ENCODE measurements at regions not wholly inside any gene's neighbourhood (a gene's known extent, or its start where the extent isn't known, plus 50 kb on each side); places are given as distances from the start of the nearest gene placed in this dataset.

GRCh38 chr3:127077505-127078064, 94.7 kb downstream of the PLXNA1 start:
- no peak overlapping the region for H3K27ac ChIP-seq
- H3K4me1 ChIP-seq: peaks cover 6% of the 10 kb centered on the region
- H3K9me3 ChIP-seq (ENCODE audit: low read depth): no peaks in the 10 kb centered on the region
- peaks cover 2% of the 10 kb centered on the region for H3K9me3 Mint-ChIP-seq
- no peak overlapping the region for H3K4me2 ChIP-seq
- no peaks in the 10 kb centered on the region for H4K20me1 ChIP-seq (ENCODE audit: low read depth)
- H3K36me3 Mint-ChIP-seq: no peaks in the 10 kb centered on the region
- peaks cover 25% of the 10 kb centered on the region for H3K27me3 Mint-ChIP-seq (ENCODE audit: insufficient read depth, low read depth)
- no peak for TF ChIP-seq EZH2 (IDR thresholded peaks at IDR 0.05)
- no peak for TF ChIP-seq EZH2phosphoT487 (IDR thresholded peaks at IDR 0.05)
- no peak for TF ChIP-seq CTCF (IDR thresholded peaks at IDR 0.05)
- H3F3A ChIP-seq (ENCODE audit: low read depth): no peaks in the 10 kb centered on the region
- no peak overlapping the region for H3K27ac Mint-ChIP-seq
- H3K36me3 ChIP-seq: no peaks in the 10 kb centered on the region
- no peaks in the 10 kb centered on the region for H3K27me3 ChIP-seq
- H3K4me1 Mint-ChIP-seq: peaks cover 16% of the 10 kb centered on the region
- H3K79me2 ChIP-seq (ENCODE audit: low read depth): no peaks in the 10 kb centered on the region
- H2AFZ ChIP-seq (replicated peaks): no peak overlapping the region
- DNase-seq (ENCODE audit: low spot score): peak; percentile 38
- H3K9ac ChIP-seq: no peak overlapping the region
- no peak overlapping the region for H3K4me3 ChIP-seq
- H3K4me3 Mint-ChIP-seq: no peak overlapping the region

- H3K79me2 ChIP-seq (ENCODE audit: low read depth): no peaks in the 10 kb centered on the region
Observed at GRCh38 chr3:127078626-127079025, 95.7 kb downstream of the PLXNA1 start.

GRCh38 chr3:127079211-127079610, 96.3 kb downstream of the PLXNA1 start:
- Mint-ChIP-seq H3K36me3 (no peaks in the 10 kb centered on the region), H3K9me3 (peaks cover 2% of the 10 kb centered on the region), H3K4me3 (no peak overlapping the region), H3K4me1 (peaks cover 25% of the 10 kb centered on the region), H3K27me3 (ENCODE audit: insufficient read depth, low read depth) (peaks cover 26% of the 10 kb centered on the region), H3K27ac (no peak overlapping the region)
- Histone ChIP-seq H3K9ac (no peak overlapping the region), H3K4me3 (no peak overlapping the region), H2AFZ (replicated peaks) (no peak overlapping the region), H3K4me1 (peaks cover 6% of the 10 kb centered on the region), H3K9me3 (ENCODE audit: low read depth) (no peaks in the 10 kb centered on the region), H3K79me2 (ENCODE audit: low read depth) (no peaks in the 10 kb centered on the region), H4K20me1 (ENCODE audit: low read depth) (no peaks in the 10 kb centered on the region), H3K4me2 (no peak overlapping the region), H3K27me3 (no peaks in the 10 kb centered on the region), H3K27ac (no peak overlapping the region), H3F3A (ENCODE audit: low read depth) (no peaks in the 10 kb centered on the region), H3K36me3 (no peaks in the 10 kb centered on the region)
- TF ChIP-seq CTCF (IDR thresholded peaks at IDR 0.05) (no peak), EZH2 (IDR thresholded peaks at IDR 0.05) (no peak), EZH2phosphoT487 (IDR thresholded peaks at IDR 0.05) (no peak)
- DNase-seq (ENCODE audit: low spot score): no peak

More at GRCh38 chr3:127078626-127079025, 95.7 kb downstream of the PLXNA1 start:
- Histone ChIP-seq H3K4me1 (peaks cover 6% of the 10 kb centered on the region), H3K9me3 (ENCODE audit: low read depth) (no peaks in the 10 kb centered on the region), H3K4me2 (no peak overlapping the region), H3K36me3 (no peaks in the 10 kb centered on the region), H3K27me3 (no peaks in the 10 kb centered on the region), H4K20me1 (ENCODE audit: low read depth) (no peaks in the 10 kb centered on the region), H3K27ac (no peak overlapping the region), H3F3A (ENCODE audit: low read depth) (no peaks in the 10 kb centered on the region), H3K4me3 (no peak overlapping the region), H2AFZ (replicated peaks) (no peak overlapping the region), H3K9ac (no peak overlapping the region)
- TF ChIP-seq CTCF (IDR thresholded peaks at IDR 0.05) (no peak), EZH2phosphoT487 (IDR thresholded peaks at IDR 0.05) (no peak), EZH2 (IDR thresholded peaks at IDR 0.05) (no peak)
- no peak for DNase-seq (ENCODE audit: low spot score)
- Mint-ChIP-seq H3K27me3 (ENCODE audit: insufficient read depth, low read depth) (peaks cover 26% of the 10 kb centered on the region), H3K36me3 (no peaks in the 10 kb centered on the region), H3K9me3 (peaks cover 2% of the 10 kb centered on the region), H3K4me1 (peaks cover 22% of the 10 kb centered on the region), H3K4me3 (no peak overlapping the region), H3K27ac (no peak overlapping the region)
